Adipocyte (in vitro differentiated cells): ENCODE measurements at regions not wholly inside any gene's neighbourhood (a gene's known extent, or its start where the extent isn't known, plus 50 kb on each side); places are given as distances from the start of the nearest gene placed in this dataset.

ENCODE experiments used
- DNase-seq: peaks from one replicate; pipeline ENCODE4 v3.0.0-alpha.2; 2015; ENCODE audit warnings: low read depth
- H3K27me3 ChIP-seq: replicated peaks from 2 replicates; pipeline ENCODE4 v1.7.0; 2013; ENCODE audit warnings: mild to moderate bottlenecking, low read length, moderate library complexity; ENCODE audit not compliant: control insufficient read depth, insufficient read depth
- H3K36me3 ChIP-seq: 2 replicates; pipeline ENCODE4 v1.7.0; 2013; ENCODE audit warnings: low read length, mild to moderate bottlenecking, moderate library complexity; ENCODE audit not compliant: control insufficient read depth, insufficient read depth, severe bottlenecking
- H3K4me1 ChIP-seq: 2 replicates; pipeline ENCODE4 v1.7.0; 2013; ENCODE audit warnings: mild to moderate bottlenecking, low read length, moderate library complexity; ENCODE audit not compliant: control insufficient read depth, insufficient read depth
- H3K4me3 ChIP-seq: 2 replicates; pipeline ENCODE4 v1.7.0; 2013; ENCODE audit warnings: mild to moderate bottlenecking, low read length, moderate library complexity
- H3K9ac ChIP-seq: 2 replicates; pipeline ENCODE4 v1.7.0; 2013; ENCODE audit warnings: mild to moderate bottlenecking, low read length, moderate library complexity
- H3K9me3 ChIP-seq: 2 replicates; pipeline ENCODE4 v1.7.0; 2013; ENCODE audit warnings: mild to moderate bottlenecking, low read length, moderate library complexity; ENCODE audit not compliant: control insufficient read depth

GRCh38 chr22:47628477-47629272 lies 866.2 kb downstream of the TBC1D22A start:
- Histone ChIP-seq H3K9ac (no peak overlapping the region), H3K4me1 (no peaks in the 10 kb centered on the region), H3K27me3 (peaks cover 7% of the 10 kb centered on the region), H3K36me3 (no peaks in the 10 kb centered on the region), H3K9me3 (peaks cover under 1% of the 10 kb centered on the region), H3K4me3 (no peak overlapping the region)
- DNase-seq: no peak

- H3K9ac ChIP-seq: no peak overlapping the region
- peaks cover 7% of the 10 kb centered on the region for H3K27me3 ChIP-seq
- no peak overlapping the region for H3K4me3 ChIP-seq
- no peaks in the 10 kb centered on the region for H3K36me3 ChIP-seq
- H3K9me3 ChIP-seq: no peaks in the 10 kb centered on the region
- no peak for DNase-seq
- H3K4me1 ChIP-seq: no peaks in the 10 kb centered on the region
These were observed 865.3 kb downstream of the TBC1D22A start for GRCh38 chr22:47627556-47628253.

- Histone ChIP-seq H3K9me3 (no peaks in the 10 kb centered on the region), H3K9ac (no peak overlapping the region), H3K27me3 (peaks cover 7% of the 10 kb centered on the region), H3K36me3 (no peaks in the 10 kb centered on the region), H3K4me3 (no peak overlapping the region), H3K4me1 (no peaks in the 10 kb centered on the region)
- DNase-seq: no peak
These were observed 864.3 kb downstream of the TBC1D22A start for GRCh38 chr22:47626428-47627390.

- no peak for DNase-seq
- Histone ChIP-seq H3K9ac (no peak overlapping the region), H3K36me3 (no peaks in the 10 kb centered on the region), H3K4me3 (no peak overlapping the region), H3K27me3 (peaks cover 11% of the 10 kb centered on the region), H3K9me3 (no peaks in the 10 kb centered on the region), H3K4me1 (no peaks in the 10 kb centered on the region)
These were observed 863.3 kb downstream of the TBC1D22A start for GRCh38 chr22:47625531-47626427.

GRCh38 chr22:47625013-47625385 lies 862.5 kb downstream of the TBC1D22A start:
- Histone ChIP-seq H3K9ac (no peak overlapping the region), H3K4me3 (no peak overlapping the region)
- DNase-seq: no peak

GRCh38 chr22:47624252-47625012 lies 862.0 kb downstream of the TBC1D22A start:
- H3K36me3 ChIP-seq: no peaks in the 10 kb centered on the region
- no peak overlapping the region for H3K9ac ChIP-seq
- peaks cover 11% of the 10 kb centered on the region for H3K27me3 ChIP-seq
- H3K4me1 ChIP-seq: no peaks in the 10 kb centered on the region
- DNase-seq: no peak
- no peak overlapping the region for H3K4me3 ChIP-seq
- H3K9me3 ChIP-seq: no peaks in the 10 kb centered on the region

More at GRCh38 chr22:47625013-47625385, 862.5 kb downstream of the TBC1D22A start:
- Histone ChIP-seq H3K4me1 (no peaks in the 10 kb centered on the region), H3K36me3 (no peaks in the 10 kb centered on the region), H3K27me3 (peaks cover 11% of the 10 kb centered on the region), H3K9me3 (no peaks in the 10 kb centered on the region)

- H3K4me3 ChIP-seq: no peak overlapping the region
- H3K27me3 ChIP-seq: peaks cover 11% of the 10 kb centered on the region
- H3K9ac ChIP-seq: no peak overlapping the region
- no peaks in the 10 kb centered on the region for H3K9me3 ChIP-seq
- no peak for DNase-seq
- no peaks in the 10 kb centered on the region for H3K4me1 ChIP-seq
- H3K36me3 ChIP-seq: no peaks in the 10 kb centered on the region
These were observed 861.3 kb downstream of the TBC1D22A start for GRCh38 chr22:47623763-47624148.

- no peaks in the 10 kb centered on the region for H3K36me3 ChIP-seq
- H3K9me3 ChIP-seq: no peaks in the 10 kb centered on the region
- H3K4me3 ChIP-seq: no peak overlapping the region
- no peak for DNase-seq
- no peak overlapping the region for H3K9ac ChIP-seq
- H3K27me3 ChIP-seq: peaks cover 11% of the 10 kb centered on the region
- H3K4me1 ChIP-seq: no peaks in the 10 kb centered on the region
These were observed 860.8 kb downstream of the TBC1D22A start for GRCh38 chr22:47623066-47623762.

GRCh38 chr22:47622541-47622940 lies 860.1 kb downstream of the TBC1D22A start:
- Histone ChIP-seq H3K27me3 (peaks cover 11% of the 10 kb centered on the region), H3K36me3 (no peaks in the 10 kb centered on the region), H3K9me3 (no peaks in the 10 kb centered on the region), H3K4me1 (no peaks in the 10 kb centered on the region), H3K9ac (no peak overlapping the region), H3K4me3 (no peak overlapping the region)
- no peak for DNase-seq
